Naive thymus-derived CD8-positive, alpha-beta T cell (primary cell): ENCODE measurements at regions not wholly inside any gene's neighbourhood (a gene's known extent, or its start where the extent isn't known, plus 50 kb on each side); places are given as distances from the start of the nearest gene placed in this dataset.
"Not testable (repeated sequence)": the region's sequence is repeated elsewhere in the genome, so short reads cannot be mapped to it uniquely, and the experiment has no call there.

Source experiments
- ATAC-seq, 2 donors: fragments of 150-1000 bp; cut with Tn5 transposase in 1 of 2; sonication (Bioruptor Pico), chemical (Tn5 transposase) in 1 of 2; 1 replicate in 1 of 2; 2 replicates in 1 of 2; pipeline ENCODE4 v1.10.0; 2021; ENCODE audit warnings: mild to moderate bottlenecking in 2 of 2, moderate library complexity in 2 of 2
- POLR2A ChIA-PET: fragments of 350-600 bp; sonication (Branson Sonifier 250); formaldehyde crosslinking; loops from one replicate; lab custom pipeline; 2021; ENCODE audit warnings: antibody characterized with exemption; lab: Charles Lee
- DNase-seq, 10 donors: peaks; one replicate each; pipeline versions ENCODE4 v3.0.0 to v3.0.0-alpha.2; 2020 to 2022
- H3K27ac Mint-ChIP-seq, 10 donors: one replicate each; pipeline ENCODE4 v1.8.0; 2020 to 2022; ENCODE audit warnings: mild to moderate bottlenecking in 10 of 10, mixed read lengths in 10 of 10, moderate library complexity in 4 of 10, inconsistent platforms in 1 of 10
- H3K27me3 Mint-ChIP-seq, 5 donors: one replicate each; pipeline ENCODE4 v1.8.0; 2021 to 2022; ENCODE audit warnings: mixed read lengths in 5 of 5
- H3K36me3 Mint-ChIP-seq, 3 donors: one replicate each; pipeline ENCODE4 v1.8.0; 2020 to 2022; ENCODE audit warnings: mixed read lengths in 3 of 3, mild to moderate bottlenecking in 2 of 3, inconsistent platforms in 1 of 3
- H3K4me1 Mint-ChIP-seq, 4 donors: one replicate each; pipeline ENCODE4 v1.8.0; 2021 to 2022; ENCODE audit warnings: mixed read lengths in 4 of 4
- H3K4me3 Mint-ChIP-seq, 10 donors: one replicate each; pipeline ENCODE4 v1.8.0; 2020 to 2022; ENCODE audit warnings: mild to moderate bottlenecking in 10 of 10, mixed read lengths in 10 of 10, moderate library complexity in 6 of 10, inconsistent platforms in 1 of 10
- H3K9me3 Mint-ChIP-seq, 9 donors: one replicate each; pipeline ENCODE4 v1.8.0; 2020 to 2022; ENCODE audit warnings: mixed read lengths in 9 of 9, mild to moderate bottlenecking in 3 of 9, inconsistent platforms in 1 of 9, moderate library complexity in 1 of 9

- Mint-ChIP-seq H3K27ac (no peak overlapping the region), H3K36me3 (no peaks in the 10 kb centered on the region), H3K4me1 (no peaks in the 10 kb centered on the region), H3K27me3 (no peaks in the 10 kb centered on the region), H3K9me3 (peaks cover 0 to 12% (median 2%) of the 10 kb centered on the region in 9 donors), H3K4me3 (no peak overlapping the region)
- ATAC-seq, result no peak
- DNase-seq, result no peak
- POLR2A ChIA-PET, result no interaction called here
Observed at GRCh38 chr2:78147466-78147865, 625.3 kb upstream of the LRRTM4 start.

- Mint-ChIP-seq H3K36me3 (no peaks in the 10 kb centered on the region), H3K27me3 (no peaks in the 10 kb centered on the region), H3K9me3 (peaks cover 0 to 14% (median 9%) of the 10 kb centered on the region in 9 donors), H3K4me3 (no peak overlapping the region), H3K4me1 (no peaks in the 10 kb centered on the region), H3K27ac (no peak overlapping the region)
- POLR2A ChIA-PET, result no interaction called here
- DNase-seq (no peak), ATAC-seq (no peak)
Observed at GRCh38 chr2:78154586-78154985, 632.4 kb upstream of the LRRTM4 start.

GRCh38 chr2:78162202-78162601 lies 640.0 kb upstream of the LRRTM4 start:
- peaks cover 2 to 38% (median 24%) of the 10 kb centered on the region in 9 donors for H3K9me3 Mint-ChIP-seq
- H3K36me3 Mint-ChIP-seq, result no peaks in the 10 kb centered on the region
- DNase-seq (no peak), ATAC-seq (no peak)
- POLR2A ChIA-PET, result no interaction called here
- no peak overlapping the region for H3K4me3 Mint-ChIP-seq
- H3K4me1 Mint-ChIP-seq, result no peaks in the 10 kb centered on the region
- no peak overlapping the region for H3K27ac Mint-ChIP-seq
- no peaks in the 10 kb centered on the region for H3K27me3 Mint-ChIP-seq

- H3K4me3 Mint-ChIP-seq, H3K36me3 Mint-ChIP-seq, H3K27ac Mint-ChIP-seq, POLR2A ChIA-PET, H3K27me3 Mint-ChIP-seq, DNase-seq, H3K4me1 Mint-ChIP-seq, ATAC-seq: not testable (repeated sequence)
- peaks cover 0 to 22% (median 5%) of the 10 kb centered on the region in 9 donors for H3K9me3 Mint-ChIP-seq
Observed at GRCh38 chr2:78172157-78172556, 650.0 kb upstream of the LRRTM4 start.

GRCh38 chr2:78175645-78176044 lies 653.5 kb upstream of the LRRTM4 start:
- ATAC-seq, result no peak
- Mint-ChIP-seq H3K9me3 (peaks cover 0 to 21% (median 10%) of the 10 kb centered on the region in 9 donors), H3K4me3 (no peak overlapping the region), H3K4me1 (no peaks in the 10 kb centered on the region), H3K36me3 (no peaks in the 10 kb centered on the region), H3K27ac (no peak overlapping the region), H3K27me3 (no peaks in the 10 kb centered on the region)
- POLR2A ChIA-PET, result no interaction called here
- no peak for DNase-seq

GRCh38 chr2:78201064-78201575 lies 678.9 kb upstream of the LRRTM4 start:
- ATAC-seq (no peak), DNase-seq (no peak)
- peaks cover 3 to 24% (median 13%) of the 10 kb centered on the region in 9 donors for H3K9me3 Mint-ChIP-seq
- H3K4me3 Mint-ChIP-seq, result no peak overlapping the region
- POLR2A ChIA-PET, result no interaction called here
- H3K27ac Mint-ChIP-seq, result no peak overlapping the region
- H3K4me1 Mint-ChIP-seq, result no peaks in the 10 kb centered on the region
- no peaks in the 10 kb centered on the region for H3K27me3 Mint-ChIP-seq
- H3K36me3 Mint-ChIP-seq, result no peaks in the 10 kb centered on the region

- no peaks in the 10 kb centered on the region for H3K36me3 Mint-ChIP-seq
- no peak overlapping the region for H3K4me3 Mint-ChIP-seq
- H3K27ac Mint-ChIP-seq, result no peak overlapping the region
- H3K27me3 Mint-ChIP-seq, result no peaks in the 10 kb centered on the region
- H3K9me3 Mint-ChIP-seq, result peaks cover 7 to 24% (median 16%) of the 10 kb centered on the region in 9 donors
- DNase-seq, result no peak
- H3K4me1 Mint-ChIP-seq, result no peaks in the 10 kb centered on the region
- POLR2A ChIA-PET, result no interaction called here
- no peak for ATAC-seq
Observed at GRCh38 chr2:78202366-78202765, 680.2 kb upstream of the LRRTM4 start.

- no peak for DNase-seq
- Mint-ChIP-seq H3K9me3 (peaks cover 7 to 31% (median 16%) of the 10 kb centered on the region in 9 donors), H3K4me3 (no peak overlapping the region), H3K4me1 (no peaks in the 10 kb centered on the region), H3K27me3 (no peaks in the 10 kb centered on the region), H3K27ac (no peak overlapping the region), H3K36me3 (no peaks in the 10 kb centered on the region)
- POLR2A ChIA-PET, result no interaction called here
- ATAC-seq, result no peak
Observed at GRCh38 chr2:78202986-78203670, 681.0 kb upstream of the LRRTM4 start.

- no peaks in the 10 kb centered on the region for H3K4me1 Mint-ChIP-seq
- no peak overlapping the region for H3K27ac Mint-ChIP-seq
- ATAC-seq (no peak), DNase-seq (no peak)
- peaks cover 3 to 41% (median 17%) of the 10 kb centered on the region in 9 donors for H3K9me3 Mint-ChIP-seq
- H3K36me3 Mint-ChIP-seq, result peaks cover 0 to 5% (median 0%) of the 10 kb centered on the region in 3 donors
- H3K4me3 Mint-ChIP-seq, result no peak overlapping the region
- no peaks in the 10 kb centered on the region for H3K27me3 Mint-ChIP-seq
- POLR2A ChIA-PET, result no interaction called here
Observed at GRCh38 chr2:78218066-78218465, 695.9 kb upstream of the LRRTM4 start.

- H3K27me3 Mint-ChIP-seq, result no peaks in the 10 kb centered on the region
- POLR2A ChIA-PET, result no interaction called here
- H3K36me3 Mint-ChIP-seq, result no peaks in the 10 kb centered on the region
- ATAC-seq, result no peak
- H3K9me3 Mint-ChIP-seq, result peaks cover 0 to 22% (median 10%) of the 10 kb centered on the region in 9 donors
- H3K4me3 Mint-ChIP-seq, result no peak overlapping the region
- DNase-seq, result no peak
- no peaks in the 10 kb centered on the region for H3K4me1 Mint-ChIP-seq
- no peak overlapping the region for H3K27ac Mint-ChIP-seq
Observed at GRCh38 chr2:78237704-78238103, 715.5 kb upstream of the LRRTM4 start.

- Mint-ChIP-seq H3K4me3 (no peak overlapping the region), H3K27me3 (no peaks in the 10 kb centered on the region), H3K27ac (no peak overlapping the region), H3K9me3 (peaks cover 10 to 43% (median 19%) of the 10 kb centered on the region in 9 donors), H3K4me1 (no peaks in the 10 kb centered on the region), H3K36me3 (no peaks in the 10 kb centered on the region)
- POLR2A ChIA-PET, result no interaction called here
- ATAC-seq, result no peak
- DNase-seq, result no peak
Observed at GRCh38 chr2:78245394-78246135, 723.4 kb upstream of the LRRTM4 start.

GRCh38 chr2:78251708-78252107 lies 729.5 kb upstream of the LRRTM4 start:
- Mint-ChIP-seq H3K4me3 (no peak overlapping the region), H3K27me3 (no peaks in the 10 kb centered on the region), H3K9me3 (peaks cover 10 to 50% (median 23%) of the 10 kb centered on the region in 9 donors), H3K4me1 (no peaks in the 10 kb centered on the region), H3K27ac (no peak overlapping the region), H3K36me3 (peaks cover 0 to 7% (median 0%) of the 10 kb centered on the region in 3 donors)
- ATAC-seq (no peak), DNase-seq (no peak)
- POLR2A ChIA-PET, result no interaction called here

GRCh38 chr2:78260861-78261260 lies 738.7 kb upstream of the LRRTM4 start:
- POLR2A ChIA-PET, result no interaction called here
- H3K4me3 Mint-ChIP-seq, result no peak overlapping the region
- H3K27me3 Mint-ChIP-seq, result no peaks in the 10 kb centered on the region
- DNase-seq, result no peak
- H3K9me3 Mint-ChIP-seq, result peaks cover 0 to 33% (median 5%) of the 10 kb centered on the region in 9 donors
- H3K36me3 Mint-ChIP-seq, result no peaks in the 10 kb centered on the region
- no peaks in the 10 kb centered on the region for H3K4me1 Mint-ChIP-seq
- no peak overlapping the region for H3K27ac Mint-ChIP-seq
- ATAC-seq, result no peak
